Loucy (cell line): ENCODE measurements at regions not wholly inside any gene's neighbourhood (a gene's known extent, or its start where the extent isn't known, plus 50 kb on each side); places are given as distances from the start of the nearest gene placed in this dataset.
"Not testable (repeated sequence)": the region's sequence is repeated elsewhere in the genome, so short reads cannot be mapped to it uniquely, and the experiment has no call there.

Source experiments
- CTCF ChIP-seq: fragments of 200-600 bp; sonication (generic); conservative IDR thresholded peaks from 2 replicates; pipeline ENCODE4 v1.5.1; 2014; ENCODE audit warnings: mild to moderate bottlenecking, antibody characterized with exemption, low read length
- EZH2phosphoT487 ChIP-seq: fragments of 200-600 bp; IDR thresholded peaks from 2 replicates; pipeline ENCODE4 v1.6.1; 2018; ENCODE audit warnings: antibody characterized with exemption, mild to moderate bottlenecking, moderate library complexity, borderline replicate concordance

DNA sequence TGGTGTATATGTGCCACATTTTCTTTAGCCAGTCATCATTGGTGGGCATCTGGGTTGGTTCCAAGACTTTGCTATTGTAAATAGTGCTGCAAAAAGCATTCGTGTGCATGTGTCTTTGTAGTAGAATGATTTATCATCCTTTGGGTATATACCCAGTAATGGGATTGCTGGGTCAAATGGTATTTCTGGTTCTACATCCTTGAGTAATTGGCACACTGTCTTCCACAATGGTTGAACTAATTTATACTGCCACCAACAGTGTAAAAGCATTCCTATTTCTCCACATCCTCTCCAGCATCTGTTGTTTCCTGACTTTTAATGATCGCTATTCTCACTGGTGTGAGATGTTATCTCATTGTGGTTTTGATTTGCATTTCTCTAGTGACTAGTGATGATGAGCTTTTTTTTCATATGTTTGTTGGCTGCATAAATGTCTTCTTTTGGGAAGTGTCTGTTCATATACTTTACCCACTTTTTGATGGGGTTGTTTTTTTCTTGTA lies 264.6 kb upstream of the ETAA1 start:
- TF ChIP-seq CTCF, EZH2phosphoT487: not testable (repeated sequence)
